ENCODE measurements at regions not wholly inside any gene's neighbourhood (a gene's known extent, or its start where the extent isn't known, plus 50 kb on each side); places are given as distances from the start of the nearest gene placed in this dataset.

GRCh38 chr10:107473225-107473624, 308.7 kb upstream of the SORCS1 start:
- no peak for DNase-seq

GRCh38 chr10:107471911-107472310, 307.4 kb upstream of the SORCS1 start:
- DNase-seq = no peak

GRCh38 chr10:107453561-107453960, 289.1 kb upstream of the SORCS1 start:
- no peak for DNase-seq

- no peak for DNase-seq
Measured at GRCh38 chr10:107451047-107451446, 286.5 kb upstream of the SORCS1 start.

- DNase-seq = no peak
Measured at GRCh38 chr10:107450056-107450455, 285.6 kb upstream of the SORCS1 start.

- no peak for DNase-seq
Measured at GRCh38 chr10:107444443-107444842, 279.9 kb upstream of the SORCS1 start.

GRCh38 chr10:107443813-107444212, 279.3 kb upstream of the SORCS1 start:
- no peak for DNase-seq

GRCh38 chr10:107443326-107443725, 278.8 kb upstream of the SORCS1 start:
- no peak for DNase-seq

GRCh38 chr10:107442035-107442505, 277.6 kb upstream of the SORCS1 start:
- peak; percentile 43 for DNase-seq

- DNase-seq = no peak
Measured at GRCh38 chr10:107440741-107441140, 276.2 kb upstream of the SORCS1 start.

- no peak for DNase-seq
Measured at GRCh38 chr10:107437921-107438320, 273.4 kb upstream of the SORCS1 start.

- no peak for DNase-seq
Measured at GRCh38 chr10:107436568-107436967, 272.1 kb upstream of the SORCS1 start.

GRCh38 chr10:107434854-107435253, 270.3 kb upstream of the SORCS1 start:
- no peak for DNase-seq

GRCh38 chr10:107434201-107434600, 269.7 kb upstream of the SORCS1 start:
- DNase-seq = no peak

GRCh38 chr10:107433605-107434004, 269.1 kb upstream of the SORCS1 start:
- DNase-seq = no peak

GRCh38 chr10:107430446-107430845, 265.9 kb upstream of the SORCS1 start:
- no peak for DNase-seq

GRCh38 chr10:107427016-107427415, 262.5 kb upstream of the SORCS1 start:
- DNase-seq = peak; percentile 44

- DNase-seq = peak; percentile 3
Measured at GRCh38 chr10:107425931-107426553, 261.5 kb upstream of the SORCS1 start.

- no peak for DNase-seq
Measured at GRCh38 chr10:107424628-107425027, 260.1 kb upstream of the SORCS1 start.

GRCh38 chr10:107423903-107424302, 259.4 kb upstream of the SORCS1 start:
- peak; percentile 38 for DNase-seq

GRCh38 chr10:107422681-107423080, 258.2 kb upstream of the SORCS1 start:
- peak; percentile 2 for DNase-seq

GRCh38 chr10:107420196-107420595, 255.7 kb upstream of the SORCS1 start:
- no peak for DNase-seq

- peak; percentile 9 for DNase-seq
Measured at GRCh38 chr10:107418085-107418806, 253.7 kb upstream of the SORCS1 start.

- no peak for DNase-seq
Measured at GRCh38 chr10:107417446-107417845, 252.9 kb upstream of the SORCS1 start.

- no peak for DNase-seq
Measured at GRCh38 chr10:107415446-107415845, 250.9 kb upstream of the SORCS1 start.
